MM.1S (cell line): ENCODE measurements at regions not wholly inside any gene's neighbourhood (a gene's known extent, or its start where the extent isn't known, plus 50 kb on each side); places are given as distances from the start of the nearest gene placed in this dataset.

ENCODE experiments used
- EZH2 ChIP-seq: fragments of 300-600 bp; sonication (generic); optimal IDR thresholded peaks from 2 replicates; pipeline ENCODE3; 2017; ENCODE audit warnings: low read depth, mild to moderate bottlenecking, antibody characterized with exemption, low read length, mixed read lengths
- TF ChIP-seq, protein P1 (sequence below): fragments of 300-600 bp; sonication (generic); IDR thresholded peaks from 2 replicates; pipeline ENCODE4 v1.5.1; 2016; ENCODE audit warnings: antibody characterized with exemption, low read length, mixed read lengths

DNA sequence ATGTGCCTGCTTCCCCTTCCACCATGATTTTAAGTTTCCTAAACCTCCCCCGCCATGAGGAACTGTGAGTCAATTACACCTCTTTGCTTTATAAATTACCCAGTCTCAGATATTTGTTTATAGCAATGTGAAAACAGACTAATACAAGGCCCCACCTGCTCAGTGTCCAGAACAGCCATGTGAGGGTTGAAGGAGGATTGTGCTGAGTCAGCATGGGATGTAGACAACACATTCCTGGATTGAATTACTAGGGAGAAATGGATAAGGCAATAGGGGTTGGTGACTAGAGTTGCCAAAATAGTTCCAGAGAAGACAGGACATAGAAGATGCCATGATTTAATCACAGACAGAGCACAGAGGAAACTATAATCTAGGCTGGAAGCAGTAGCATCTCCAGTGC is 270.3 kb downstream of the GFRA1 start:
- TF ChIP-seq, protein P1, sequence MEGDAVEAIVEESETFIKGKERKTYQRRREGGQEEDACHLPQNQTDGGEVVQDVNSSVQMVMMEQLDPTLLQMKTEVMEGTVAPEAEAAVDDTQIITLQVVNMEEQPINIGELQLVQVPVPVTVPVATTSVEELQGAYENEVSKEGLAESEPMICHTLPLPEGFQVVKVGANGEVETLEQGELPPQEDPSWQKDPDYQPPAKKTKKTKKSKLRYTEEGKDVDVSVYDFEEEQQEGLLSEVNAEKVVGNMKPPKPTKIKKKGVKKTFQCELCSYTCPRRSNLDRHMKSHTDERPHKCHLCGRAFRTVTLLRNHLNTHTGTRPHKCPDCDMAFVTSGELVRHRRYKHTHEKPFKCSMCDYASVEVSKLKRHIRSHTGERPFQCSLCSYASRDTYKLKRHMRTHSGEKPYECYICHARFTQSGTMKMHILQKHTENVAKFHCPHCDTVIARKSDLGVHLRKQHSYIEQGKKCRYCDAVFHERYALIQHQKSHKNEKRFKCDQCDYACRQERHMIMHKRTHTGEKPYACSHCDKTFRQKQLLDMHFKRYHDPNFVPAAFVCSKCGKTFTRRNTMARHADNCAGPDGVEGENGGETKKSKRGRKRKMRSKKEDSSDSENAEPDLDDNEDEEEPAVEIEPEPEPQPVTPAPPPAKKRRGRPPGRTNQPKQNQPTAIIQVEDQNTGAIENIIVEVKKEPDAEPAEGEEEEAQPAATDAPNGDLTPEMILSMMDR: no peak
- no peak for TF ChIP-seq EZH2
